ENCODE measurements at regions not wholly inside any gene's neighbourhood (a gene's known extent, or its start where the extent isn't known, plus 50 kb on each side); places are given as distances from the start of the nearest gene placed in this dataset.

DNA sequence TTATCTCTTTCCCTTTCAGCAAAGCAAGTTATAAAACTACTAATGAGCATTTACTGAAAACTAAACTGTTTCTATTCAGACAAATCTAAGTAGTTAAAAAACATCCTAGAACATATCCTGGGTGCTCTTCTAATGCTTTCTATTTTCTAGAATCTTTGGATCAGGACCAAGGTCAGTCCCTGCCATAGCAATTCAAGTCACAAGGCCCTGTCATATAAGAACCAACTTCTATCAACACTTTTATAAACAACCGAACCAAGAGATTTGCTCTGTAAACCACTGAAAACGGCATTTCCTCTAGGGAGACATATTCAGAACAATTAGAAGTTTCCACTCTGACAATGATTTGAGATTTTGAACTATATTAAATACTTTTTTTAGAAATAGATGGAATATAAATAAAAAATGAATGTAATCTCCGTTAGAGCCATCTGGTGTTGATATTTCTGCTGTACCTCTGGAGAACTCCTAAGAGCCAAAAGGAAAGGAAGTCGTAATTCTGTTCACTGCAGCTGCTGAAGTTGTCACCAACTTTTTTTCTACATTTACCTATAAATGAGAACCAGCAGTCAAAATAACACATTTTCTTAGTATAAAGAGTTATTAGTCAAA is 51.4 kb upstream of the LGSN start:
- no peaks in the 10 kb centered on the region for H3K36me3 Mint-ChIP-seq (ENCODE audit: low read depth)
- no peak overlapping the region for H3K27ac Mint-ChIP-seq
- H3K4me3 Mint-ChIP-seq = no peak overlapping the region
- no peaks in the 10 kb centered on the region for H3K27me3 Mint-ChIP-seq (ENCODE audit: low read depth)
- H3K9me3 Mint-ChIP-seq = no peaks in the 10 kb centered on the region
- H3K4me1 Mint-ChIP-seq (ENCODE audit: low read depth) = no peaks in the 10 kb centered on the region

DNA sequence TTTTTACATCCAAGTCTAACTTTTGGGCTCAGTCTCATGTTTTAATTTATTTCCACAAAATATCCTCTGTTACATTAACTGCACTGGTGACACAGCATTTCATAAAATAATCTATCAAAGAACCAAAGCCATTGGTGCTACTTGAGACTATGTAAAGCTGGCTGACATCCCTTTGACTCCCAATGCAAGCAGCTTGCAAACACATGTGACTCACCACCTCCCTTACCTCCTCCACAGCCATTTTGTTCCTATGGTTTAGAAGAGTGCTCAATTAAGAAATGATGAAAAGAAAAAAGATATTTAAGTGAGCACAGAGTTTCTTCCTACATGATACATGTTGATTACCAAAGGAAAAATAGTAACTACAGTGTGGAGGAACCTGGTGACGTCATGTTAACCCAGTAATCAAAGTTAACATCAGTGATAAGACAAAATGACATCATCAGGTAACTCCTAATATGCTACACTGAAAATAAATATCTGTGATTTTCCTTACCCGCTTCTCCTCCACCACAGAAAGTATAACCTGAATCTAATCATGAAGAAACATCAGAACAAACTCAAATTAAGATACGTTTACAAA is 53.3 kb upstream of the LGSN start:
- no peaks in the 10 kb centered on the region for H3K27me3 Mint-ChIP-seq (ENCODE audit: low read depth)
- no peaks in the 10 kb centered on the region for H3K4me1 Mint-ChIP-seq (ENCODE audit: low read depth)
- H3K4me3 Mint-ChIP-seq = no peak overlapping the region
- H3K27ac Mint-ChIP-seq = no peak overlapping the region
- no peaks in the 10 kb centered on the region for H3K9me3 Mint-ChIP-seq
- no peaks in the 10 kb centered on the region for H3K36me3 Mint-ChIP-seq (ENCODE audit: low read depth)

DNA sequence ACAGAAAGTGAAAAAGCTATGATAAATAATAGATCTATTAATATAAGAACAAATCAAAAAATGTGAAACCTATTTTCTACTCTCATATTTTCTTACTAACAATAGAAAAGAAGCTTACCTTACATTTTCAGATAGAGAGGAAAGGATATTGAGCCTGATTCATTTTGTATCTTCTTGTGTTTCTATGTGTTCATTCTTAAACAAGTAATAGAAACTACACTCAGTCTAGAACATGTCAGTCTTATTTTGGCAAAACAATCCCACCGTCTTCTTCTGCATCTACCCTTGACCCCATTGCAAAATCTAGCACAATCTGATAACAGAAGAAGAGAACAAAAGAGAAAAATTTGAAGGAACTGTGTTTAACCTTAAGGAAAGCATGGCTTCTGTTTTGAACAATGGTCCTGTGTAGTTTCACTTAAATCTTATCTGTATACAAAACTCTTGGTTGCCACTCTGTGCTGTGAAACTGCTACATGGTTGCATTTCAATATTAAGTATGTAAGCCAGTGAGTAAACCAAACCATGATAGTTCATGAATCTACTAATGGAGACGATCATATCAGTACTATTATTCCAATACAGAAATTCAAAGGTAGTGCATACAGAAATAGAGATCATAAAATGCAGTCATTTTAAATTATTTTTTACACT is 69.5 kb upstream of the LGSN start:
- Mint-ChIP-seq H3K4me1 (ENCODE audit: low read depth) (no peaks in the 10 kb centered on the region), H3K9me3 (no peaks in the 10 kb centered on the region), H3K27ac (no peak overlapping the region), H3K36me3 (ENCODE audit: low read depth) (no peaks in the 10 kb centered on the region), H3K4me3 (no peak overlapping the region), H3K27me3 (ENCODE audit: low read depth) (no peaks in the 10 kb centered on the region)

DNA sequence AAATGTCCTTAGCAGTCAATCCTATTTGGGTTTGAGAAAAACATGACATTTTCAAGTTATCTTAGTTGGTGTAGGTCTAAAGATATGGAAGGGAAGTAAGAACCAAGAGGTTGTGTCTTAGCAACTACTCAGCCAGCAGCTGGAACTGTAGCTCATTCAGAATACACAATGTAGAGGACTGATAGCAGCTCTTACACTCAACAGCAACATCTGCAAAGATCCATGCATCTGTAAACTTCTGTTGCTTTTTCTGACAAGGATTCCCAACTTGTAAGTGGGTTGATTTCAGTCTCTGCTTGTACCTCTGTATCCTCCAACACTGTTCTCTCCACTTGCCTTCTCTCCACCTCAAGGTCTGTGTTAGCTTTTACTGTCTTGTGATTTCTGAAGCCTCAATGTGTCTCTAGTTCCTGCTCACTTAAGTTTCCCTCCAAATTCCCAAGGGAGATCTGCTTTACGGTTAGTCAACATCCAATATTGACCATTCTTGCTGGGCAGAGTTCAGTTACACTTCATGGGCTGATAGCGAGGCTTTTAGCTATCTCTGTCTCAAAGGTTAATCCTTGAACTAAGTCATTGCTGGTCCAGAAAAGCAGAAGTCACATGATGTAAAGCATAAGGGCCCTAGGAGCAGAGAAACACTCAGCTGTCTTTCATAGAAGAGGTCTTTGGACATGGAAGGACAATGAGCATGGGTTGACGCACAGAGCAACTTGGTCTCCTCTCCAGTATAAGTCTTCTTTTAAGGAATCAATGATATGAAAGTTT is 71.6 kb upstream of the LGSN start:
- Mint-ChIP-seq H3K27me3 (ENCODE audit: low read depth) (no peaks in the 10 kb centered on the region), H3K4me1 (ENCODE audit: low read depth) (no peaks in the 10 kb centered on the region), H3K27ac (no peak overlapping the region), H3K9me3 (no peaks in the 10 kb centered on the region), H3K36me3 (ENCODE audit: low read depth) (no peaks in the 10 kb centered on the region), H3K4me3 (no peak overlapping the region)

DNA sequence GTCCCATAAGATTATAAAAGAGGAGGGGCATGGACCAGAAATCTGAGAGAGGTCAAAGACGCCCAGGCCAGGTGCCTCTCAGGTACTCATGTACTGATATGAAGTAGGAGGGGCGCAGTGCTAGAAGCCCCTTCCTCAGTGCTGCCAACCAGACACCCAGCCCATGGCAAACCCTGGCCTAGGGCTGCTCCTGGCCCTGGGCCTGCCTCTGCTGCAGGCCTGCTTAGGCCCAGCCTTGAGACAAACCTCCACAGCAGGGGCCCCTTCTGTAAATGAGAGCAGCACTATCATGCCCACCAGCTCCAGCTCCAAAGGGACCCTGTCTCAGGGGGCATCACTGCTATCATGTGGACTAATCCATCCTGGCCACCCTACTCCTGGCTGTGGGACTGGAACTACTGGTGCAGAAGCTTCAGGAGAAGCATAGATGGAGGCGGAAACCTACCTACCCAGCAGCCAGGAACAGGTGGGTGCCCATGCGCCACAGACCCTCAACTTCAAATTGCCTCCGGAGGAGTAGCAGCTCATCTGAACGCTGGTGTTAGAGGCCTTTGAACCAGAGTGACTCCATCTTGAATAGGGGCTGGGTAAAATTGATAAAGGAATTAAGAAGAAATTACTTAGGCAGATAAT is 72.4 kb upstream of the LGSN start:
- no peaks in the 10 kb centered on the region for H3K27me3 Mint-ChIP-seq (ENCODE audit: low read depth)
- H3K36me3 Mint-ChIP-seq (ENCODE audit: low read depth) = no peaks in the 10 kb centered on the region
- no peak overlapping the region for H3K27ac Mint-ChIP-seq
- H3K9me3 Mint-ChIP-seq = no peaks in the 10 kb centered on the region
- no peaks in the 10 kb centered on the region for H3K4me1 Mint-ChIP-seq (ENCODE audit: low read depth)
- H3K4me3 Mint-ChIP-seq = no peak overlapping the region

DNA sequence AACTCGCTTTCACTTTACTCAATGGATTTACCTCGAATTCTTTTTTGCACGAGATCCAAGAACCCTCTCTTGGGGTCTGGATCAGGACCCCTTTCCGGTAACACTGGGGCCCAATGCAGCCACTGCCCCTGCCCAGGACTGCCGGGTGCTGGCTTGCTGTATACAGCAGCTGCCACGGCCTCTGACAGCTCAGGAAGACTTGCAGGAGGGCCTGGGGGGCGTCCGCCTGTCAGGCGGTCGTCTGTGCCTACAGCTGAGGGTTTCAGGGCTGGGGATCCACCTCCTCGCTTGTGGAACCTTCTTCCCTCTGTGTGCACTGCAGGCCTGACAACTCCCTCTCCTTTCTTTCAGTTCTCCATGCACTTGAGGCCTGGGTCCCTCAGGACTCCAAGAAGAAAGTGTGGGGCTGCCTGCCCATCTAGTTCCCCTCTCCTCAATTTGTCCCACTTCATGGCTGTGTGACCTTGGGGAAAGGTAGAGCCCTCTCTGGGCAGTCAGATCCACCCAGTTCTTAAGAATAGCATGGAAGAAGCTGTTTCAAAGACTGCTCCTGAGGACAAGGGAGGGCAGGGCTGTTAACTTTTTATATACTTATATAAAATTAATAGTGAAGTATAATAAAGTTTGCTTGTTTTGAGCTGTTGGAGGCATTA is 75.0 kb upstream of the LGSN start:
- Mint-ChIP-seq H3K27ac (no peak overlapping the region), H3K9me3 (no peaks in the 10 kb centered on the region), H3K36me3 (ENCODE audit: low read depth) (no peaks in the 10 kb centered on the region), H3K27me3 (ENCODE audit: low read depth) (no peaks in the 10 kb centered on the region), H3K4me3 (no peak overlapping the region), H3K4me1 (ENCODE audit: low read depth) (no peaks in the 10 kb centered on the region)

DNA sequence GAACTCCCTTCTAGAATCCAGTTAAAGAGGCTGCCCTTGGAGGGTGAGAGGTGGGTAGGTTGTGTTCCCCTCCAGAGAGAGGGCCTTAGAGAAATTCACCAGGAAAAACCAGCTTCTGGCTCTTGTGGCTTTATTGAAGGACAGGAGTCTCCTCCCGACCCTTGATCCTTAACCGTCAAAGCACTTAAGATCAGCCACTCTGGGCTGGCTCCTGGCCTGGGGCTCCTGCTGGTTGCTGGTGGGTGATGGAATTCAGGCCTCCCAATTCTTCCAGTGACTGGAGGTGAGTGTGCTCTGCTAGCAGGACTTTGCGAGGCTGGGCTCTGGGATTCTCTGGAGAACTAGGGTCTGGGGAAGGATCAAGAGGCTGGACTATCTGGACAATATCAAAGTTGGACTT is 75.6 kb upstream of the LGSN start:
- no peaks in the 10 kb centered on the region for H3K9me3 Mint-ChIP-seq

DNA sequence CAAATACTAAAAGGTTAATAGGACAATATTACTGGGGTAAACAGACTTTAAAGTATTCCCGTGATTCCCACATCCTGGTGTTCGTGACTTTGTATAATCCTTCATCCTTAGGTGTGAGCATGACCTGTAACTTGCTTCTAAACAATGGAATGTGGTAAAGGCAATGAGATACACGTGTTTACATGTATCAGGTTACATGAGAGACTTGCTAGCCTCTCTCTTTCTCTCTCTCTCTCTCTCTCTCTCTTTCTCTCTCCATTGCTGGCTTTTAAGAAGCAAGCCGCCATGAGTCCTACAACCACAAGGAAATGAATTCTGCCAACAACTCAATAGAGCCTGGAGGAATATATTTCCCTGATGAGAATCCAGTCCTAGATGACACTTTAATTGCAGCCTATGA is 83.9 kb upstream of the LGSN start:
- H3K27me3 Mint-ChIP-seq (ENCODE audit: low read depth) = no peaks in the 10 kb centered on the region
- no peaks in the 10 kb centered on the region for H3K4me1 Mint-ChIP-seq (ENCODE audit: low read depth)
- no peak overlapping the region for H3K4me3 Mint-ChIP-seq
- H3K9me3 Mint-ChIP-seq = no peaks in the 10 kb centered on the region
- H3K36me3 Mint-ChIP-seq (ENCODE audit: low read depth) = no peaks in the 10 kb centered on the region
- no peak overlapping the region for H3K27ac Mint-ChIP-seq

More for the DNA sequence above, 75.6 kb upstream of the LGSN start:
- Mint-ChIP-seq H3K4me3 (no peak overlapping the region), H3K27me3 (ENCODE audit: low read depth) (no peaks in the 10 kb centered on the region), H3K36me3 (ENCODE audit: low read depth) (no peaks in the 10 kb centered on the region), H3K27ac (no peak overlapping the region), H3K4me1 (ENCODE audit: low read depth) (no peaks in the 10 kb centered on the region)

DNA sequence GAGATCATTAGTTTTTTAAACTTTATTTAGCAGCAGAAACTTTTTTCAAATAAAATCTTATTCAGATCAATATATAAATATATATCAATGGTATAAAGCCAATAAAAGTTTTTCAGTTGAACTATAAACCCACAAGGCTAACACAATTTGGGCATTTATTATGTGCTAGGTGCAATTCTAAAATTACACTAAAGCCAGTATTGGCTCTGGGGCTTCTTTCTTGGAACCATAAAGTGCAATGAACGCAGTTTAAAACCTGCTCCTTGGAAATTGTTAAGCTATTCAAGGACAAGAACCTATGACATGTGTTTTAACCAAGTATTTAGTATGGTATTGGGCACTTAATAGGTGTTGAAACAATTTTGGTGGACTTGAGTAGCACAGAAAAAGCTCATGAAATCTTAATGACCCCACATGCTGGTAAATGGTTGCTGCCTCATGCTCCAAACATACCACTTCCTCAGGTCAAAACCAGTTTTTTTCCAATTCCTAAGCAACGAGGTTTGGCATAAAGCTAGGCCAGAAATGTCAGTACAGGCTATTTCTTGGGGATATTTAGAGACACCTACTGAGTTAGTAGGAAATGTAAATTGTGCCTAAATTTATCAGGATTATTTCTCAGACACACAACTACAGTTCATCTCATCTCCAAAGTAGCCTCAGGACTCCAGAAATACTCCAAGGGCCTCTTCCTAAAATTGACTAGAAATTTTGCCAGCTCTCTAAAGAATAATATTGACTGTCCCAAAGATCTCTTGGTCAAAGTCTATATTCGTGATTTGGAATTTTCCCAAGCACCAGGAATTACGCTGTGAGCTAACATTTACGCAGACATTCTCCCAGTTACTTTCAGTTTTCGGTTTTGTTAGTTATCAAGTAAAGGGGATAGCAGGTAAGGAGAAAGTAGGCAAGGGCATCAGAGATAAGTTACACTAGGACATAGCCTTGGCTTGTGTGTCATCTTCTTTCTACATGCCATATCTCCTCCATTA is 90.9 kb upstream of the LGSN start:
- no peaks in the 10 kb centered on the region for H3K4me1 Mint-ChIP-seq (ENCODE audit: low read depth)
- H3K4me3 Mint-ChIP-seq = no peak overlapping the region
- no peaks in the 10 kb centered on the region for H3K36me3 Mint-ChIP-seq (ENCODE audit: low read depth)
- no peaks in the 10 kb centered on the region for H3K9me3 Mint-ChIP-seq
- H3K27me3 Mint-ChIP-seq (ENCODE audit: low read depth) = no peaks in the 10 kb centered on the region
- no peak overlapping the region for H3K27ac Mint-ChIP-seq

DNA sequence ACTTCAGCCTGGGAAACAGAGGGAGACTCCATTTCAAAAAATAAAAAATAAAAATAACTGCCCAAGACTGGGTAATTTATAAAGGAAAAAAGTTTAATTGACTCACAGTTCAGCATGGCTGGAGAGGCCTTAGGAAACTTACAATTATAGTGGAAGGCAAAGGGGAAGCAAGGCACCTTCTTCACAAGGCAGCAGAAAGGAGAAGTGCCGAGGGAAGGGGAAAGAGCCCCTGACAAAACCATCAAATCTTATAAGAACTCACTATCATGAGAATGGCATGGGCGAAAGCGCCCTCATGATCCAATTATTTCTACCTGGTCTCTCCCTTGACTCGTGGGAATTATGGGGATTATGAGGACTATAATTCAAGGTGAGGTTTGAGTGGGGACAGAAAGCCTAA is 95.5 kb upstream of the LGSN start:
- Mint-ChIP-seq H3K27me3 (ENCODE audit: low read depth) (no peaks in the 10 kb centered on the region), H3K36me3 (ENCODE audit: low read depth) (no peaks in the 10 kb centered on the region), H3K4me1 (ENCODE audit: low read depth) (peaks cover 2% of the 10 kb centered on the region), H3K9me3 (no peaks in the 10 kb centered on the region), H3K4me3 (no peak overlapping the region), H3K27ac (no peak overlapping the region)

DNA sequence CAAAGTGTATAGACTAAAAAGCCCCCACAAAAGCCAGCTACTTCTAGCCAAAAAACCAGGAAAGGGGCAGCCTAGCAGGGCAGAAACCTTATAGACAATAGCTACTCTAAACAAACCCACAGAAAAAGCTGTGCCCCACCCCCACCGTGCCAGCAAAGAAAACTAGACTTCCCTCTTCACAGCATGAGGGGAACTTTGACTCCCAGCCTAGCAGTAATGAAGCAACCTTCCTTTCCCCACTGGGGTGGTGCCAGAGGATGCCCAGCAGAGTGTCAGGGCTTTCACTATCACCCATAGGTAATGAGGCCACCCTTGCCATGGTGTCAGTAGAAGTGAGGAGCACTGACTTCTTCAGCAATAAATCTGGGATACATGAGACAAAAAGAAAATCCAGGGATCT is 99.0 kb upstream of the LGSN start:
- H3K9me3 Mint-ChIP-seq = no peaks in the 10 kb centered on the region
- H3K27ac Mint-ChIP-seq = no peak overlapping the region
- H3K4me1 Mint-ChIP-seq (ENCODE audit: low read depth) = peaks cover 2% of the 10 kb centered on the region
- H3K27me3 Mint-ChIP-seq (ENCODE audit: low read depth) = no peaks in the 10 kb centered on the region
- no peak overlapping the region for H3K4me3 Mint-ChIP-seq
- H3K36me3 Mint-ChIP-seq (ENCODE audit: low read depth) = peaks cover 2% of the 10 kb centered on the region

DNA sequence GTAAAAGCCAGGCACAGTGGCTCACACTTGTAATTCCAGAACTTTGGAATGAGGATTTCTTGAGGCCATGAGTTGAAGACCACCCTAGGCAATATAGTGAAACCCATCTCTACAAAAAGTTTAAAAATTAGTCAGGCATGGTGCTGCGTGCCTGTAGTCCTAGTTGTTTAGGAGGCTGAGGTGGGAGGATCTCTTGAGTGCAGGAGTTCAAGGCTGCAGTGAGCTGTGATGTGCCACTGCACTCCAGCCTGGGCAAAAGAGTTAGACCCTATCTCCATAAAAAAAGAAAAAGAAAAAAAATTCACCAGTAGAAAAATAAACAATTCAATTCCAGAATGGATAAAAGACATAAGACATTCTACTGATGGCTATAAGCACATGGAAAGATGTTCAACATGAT is 104.9 kb upstream of the LGSN start:
- H3K27me3 Mint-ChIP-seq (ENCODE audit: low read depth) = no peaks in the 10 kb centered on the region
- H3K9me3 Mint-ChIP-seq = no peaks in the 10 kb centered on the region
- no peak overlapping the region for H3K4me3 Mint-ChIP-seq
- H3K36me3 Mint-ChIP-seq (ENCODE audit: low read depth) = peaks cover 2% of the 10 kb centered on the region
- H3K27ac Mint-ChIP-seq = no peak overlapping the region
- H3K4me1 Mint-ChIP-seq (ENCODE audit: low read depth) = peaks cover 2% of the 10 kb centered on the region

DNA sequence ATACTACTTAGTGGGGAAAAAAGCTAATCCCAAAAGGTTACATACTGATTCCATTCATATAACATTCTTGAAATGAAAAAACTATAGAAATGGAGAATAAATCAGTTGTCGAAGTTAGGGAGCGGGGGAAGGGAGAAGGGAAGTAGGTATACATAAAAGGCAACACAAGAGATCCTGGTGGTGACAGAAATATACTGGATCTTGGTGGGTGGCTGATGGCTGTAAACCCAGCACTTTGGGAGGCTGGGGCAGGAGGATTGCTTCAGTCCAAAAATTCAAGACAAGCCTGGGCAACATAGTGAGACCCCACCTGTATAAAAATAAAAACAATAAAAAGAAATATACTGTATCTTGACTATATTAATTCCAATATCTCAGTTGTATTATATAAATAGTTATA is 105.7 kb upstream of the LGSN start:
- H3K4me3 Mint-ChIP-seq = no peak overlapping the region
- peaks cover 2% of the 10 kb centered on the region for H3K36me3 Mint-ChIP-seq (ENCODE audit: low read depth)
- H3K27ac Mint-ChIP-seq = no peak overlapping the region
- H3K4me1 Mint-ChIP-seq (ENCODE audit: low read depth) = no peaks in the 10 kb centered on the region
- no peaks in the 10 kb centered on the region for H3K9me3 Mint-ChIP-seq
- H3K27me3 Mint-ChIP-seq (ENCODE audit: low read depth) = no peaks in the 10 kb centered on the region
